Hepatocyte (in vitro differentiated cells): ENCODE measurements at regions not wholly inside any gene's neighbourhood (a gene's known extent, or its start where the extent isn't known, plus 50 kb on each side); places are given as distances from the start of the nearest gene placed in this dataset.

Source experiments
- DNase-seq: peaks from one replicate; pipeline ENCODE4 v3.0.0-alpha.2; 2016; ENCODE audit warnings: low spot score
- H2AFZ ChIP-seq: fragments of 200-600 bp; sonication (generic); 2 replicates; pipeline ENCODE4 v1.6.0; 2016; ENCODE audit warnings: antibody characterized with exemption, mild to moderate bottlenecking
- H3K27ac ChIP-seq: fragments of 200-600 bp; sonication (generic); 2 replicates; pipeline ENCODE4 v1.5.1; 2016; ENCODE audit warnings: mild to moderate bottlenecking
- H3K27me3 ChIP-seq: fragments of 200-600 bp; sonication (generic); 2 replicates; pipeline ENCODE4 v1.6.1; 2016
- H3K36me3 ChIP-seq: fragments of 200-600 bp; sonication (generic); replicated peaks from 2 replicates; pipeline ENCODE4 v1.5.1; 2016; ENCODE audit warnings: low read depth; ENCODE audit not compliant: insufficient read depth
- H3K4me1 ChIP-seq: fragments of 200-600 bp; sonication (generic); 2 replicates; pipeline ENCODE4 v1.5.1; 2016; ENCODE audit warnings: mild to moderate bottlenecking, moderate library complexity; ENCODE audit not compliant: insufficient read depth
- H3K4me2 ChIP-seq: fragments of 200-600 bp; sonication (generic); 2 replicates; pipeline ENCODE4 v1.6.0; 2016
- H3K4me3 ChIP-seq: fragments of 200-600 bp; sonication (generic); 2 replicates; pipeline ENCODE4 v1.5.1; 2016; ENCODE audit warnings: mild to moderate bottlenecking
- H3K79me2 ChIP-seq: fragments of 200-600 bp; sonication (generic); 2 replicates; pipeline ENCODE4 v1.6.0; 2017; ENCODE audit warnings: mild to moderate bottlenecking
- H3K9me2 ChIP-seq: fragments of 200-600 bp; sonication (generic); replicated peaks from 2 replicates; pipeline ENCODE4 v1.6.0; 2017; ENCODE audit warnings: mild to moderate bottlenecking; ENCODE audit not compliant: insufficient read depth
- H3K9me3 ChIP-seq: fragments of 200-600 bp; sonication (generic); 2 replicates; pipeline ENCODE4 v1.5.1; 2016; ENCODE audit warnings: low read depth, mild to moderate bottlenecking
- H4K20me1 ChIP-seq: fragments of 200-600 bp; sonication (generic); 2 replicates; pipeline ENCODE4 v1.6.0; 2016; ENCODE audit warnings: mild to moderate bottlenecking; ENCODE audit not compliant: insufficient read depth, poor library complexity, severe bottlenecking
- EZH2 ChIP-seq: fragments of 200-600 bp; sonication (generic); IDR thresholded peaks from 2 replicates; pipeline ENCODE4 v1.6.1; 2016; ENCODE audit warnings: antibody characterized with exemption, mild to moderate bottlenecking, borderline replicate concordance
- EZH2phosphoT487 ChIP-seq: fragments of 200-600 bp; sonication (generic); IDR thresholded peaks from one replicate; pipeline ENCODE4 v1.6.1; 2018; ENCODE audit warnings: antibody characterized with exemption, mild to moderate bottlenecking, low read depth, moderate library complexity; ENCODE audit not compliant: unreplicated experiment, severe bottlenecking
- WGBS: methylation state at CpG from one replicate; pipeline ENCODE4 v1.1.6; 2016; ENCODE audit warnings: low lambda C conversion rate; ENCODE audit errors: missing lambda C conversion rate; 5-methylcytosine and 5-hydroxymethylcytosine counted together
- TF ChIP-seq, protein P1 (sequence below): fragments of 200-600 bp; sonication (generic); IDR thresholded peaks from 2 replicates; pipeline ENCODE4 v1.5.1; 2016; ENCODE audit warnings: antibody characterized with exemption, mild to moderate bottlenecking; ENCODE audit not compliant: poor library complexity

DNA sequence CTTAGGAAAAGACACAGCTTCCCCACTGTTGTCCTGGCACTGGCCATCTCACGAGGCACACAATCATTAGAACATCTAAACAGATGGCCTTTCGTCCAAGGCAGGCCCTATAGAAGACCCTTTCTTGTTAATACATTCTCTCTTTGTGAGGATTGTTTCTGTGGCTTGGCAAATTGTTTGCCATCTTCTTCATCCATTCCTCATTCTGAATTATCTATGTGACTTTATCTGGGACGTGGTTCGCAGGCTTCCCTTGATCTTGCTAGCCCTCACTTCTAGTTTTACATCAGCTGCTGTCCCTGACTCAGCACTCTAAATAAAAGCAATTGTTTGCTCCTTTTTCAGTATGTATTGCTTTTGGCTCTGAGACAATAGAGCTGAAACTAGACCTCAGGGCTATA lies 101.1 kb upstream of the ZC3H11B start:
- no peaks in the 10 kb centered on the region for H3K36me3 ChIP-seq
- H3K4me3 ChIP-seq = no peak overlapping the region
- no peaks in the 10 kb centered on the region for H3K27me3 ChIP-seq
- no peak overlapping the region for H3K27ac ChIP-seq
- TF ChIP-seq EZH2 = no peak
- TF ChIP-seq, protein P1, sequence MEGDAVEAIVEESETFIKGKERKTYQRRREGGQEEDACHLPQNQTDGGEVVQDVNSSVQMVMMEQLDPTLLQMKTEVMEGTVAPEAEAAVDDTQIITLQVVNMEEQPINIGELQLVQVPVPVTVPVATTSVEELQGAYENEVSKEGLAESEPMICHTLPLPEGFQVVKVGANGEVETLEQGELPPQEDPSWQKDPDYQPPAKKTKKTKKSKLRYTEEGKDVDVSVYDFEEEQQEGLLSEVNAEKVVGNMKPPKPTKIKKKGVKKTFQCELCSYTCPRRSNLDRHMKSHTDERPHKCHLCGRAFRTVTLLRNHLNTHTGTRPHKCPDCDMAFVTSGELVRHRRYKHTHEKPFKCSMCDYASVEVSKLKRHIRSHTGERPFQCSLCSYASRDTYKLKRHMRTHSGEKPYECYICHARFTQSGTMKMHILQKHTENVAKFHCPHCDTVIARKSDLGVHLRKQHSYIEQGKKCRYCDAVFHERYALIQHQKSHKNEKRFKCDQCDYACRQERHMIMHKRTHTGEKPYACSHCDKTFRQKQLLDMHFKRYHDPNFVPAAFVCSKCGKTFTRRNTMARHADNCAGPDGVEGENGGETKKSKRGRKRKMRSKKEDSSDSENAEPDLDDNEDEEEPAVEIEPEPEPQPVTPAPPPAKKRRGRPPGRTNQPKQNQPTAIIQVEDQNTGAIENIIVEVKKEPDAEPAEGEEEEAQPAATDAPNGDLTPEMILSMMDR = no peak
- no peak for TF ChIP-seq EZH2phosphoT487
- no peaks in the 10 kb centered on the region for H3K4me1 ChIP-seq
- H3K4me2 ChIP-seq = no peak overlapping the region
- no peak overlapping the region for H2AFZ ChIP-seq
- no peaks in the 10 kb centered on the region for H3K9me3 ChIP-seq
- H3K9me2 ChIP-seq = no peaks in the 10 kb centered on the region
- DNase-seq = no peak
- H4K20me1 ChIP-seq = no peaks in the 10 kb centered on the region
- WGBS = 60% methylated on average over 4 of the region's 4 CpGs
- H3K79me2 ChIP-seq = no peaks in the 10 kb centered on the region

DNA sequence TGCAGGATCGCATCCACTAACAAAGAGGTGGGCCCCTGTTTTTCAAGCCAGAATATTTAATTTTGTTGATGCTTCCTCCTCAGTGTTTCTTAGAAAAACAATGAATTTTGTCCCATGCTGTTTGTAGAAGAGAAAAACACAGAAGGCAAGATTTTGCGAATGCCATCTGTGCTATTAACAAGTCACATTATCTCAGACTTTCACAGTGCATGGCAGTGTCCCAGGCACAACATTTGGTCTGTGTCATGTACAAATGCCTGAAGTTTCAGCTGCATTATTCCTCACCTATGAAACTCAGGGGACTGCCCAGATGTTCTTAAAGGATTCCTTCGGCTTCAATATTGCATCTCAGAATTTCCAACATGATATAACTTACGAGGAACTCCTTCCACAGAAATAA lies 99.6 kb upstream of the ZC3H11B start:
- H3K79me2 ChIP-seq = no peaks in the 10 kb centered on the region
- no peaks in the 10 kb centered on the region for H3K27me3 ChIP-seq
- H3K9me3 ChIP-seq = no peaks in the 10 kb centered on the region
- no peaks in the 10 kb centered on the region for H3K9me2 ChIP-seq
- no peaks in the 10 kb centered on the region for H4K20me1 ChIP-seq
- 90% methylated on average over 4 of the region's 4 CpGs for WGBS
- H3K36me3 ChIP-seq = no peaks in the 10 kb centered on the region
- H3K4me3 ChIP-seq = no peak overlapping the region
- TF ChIP-seq, protein P1 = no peak
- no peak for TF ChIP-seq EZH2
- no peak for TF ChIP-seq EZH2phosphoT487
- DNase-seq = no peak
- no peak overlapping the region for H3K27ac ChIP-seq
- no peaks in the 10 kb centered on the region for H3K4me1 ChIP-seq
- no peak overlapping the region for H3K4me2 ChIP-seq
- no peak overlapping the region for H2AFZ ChIP-seq

DNA sequence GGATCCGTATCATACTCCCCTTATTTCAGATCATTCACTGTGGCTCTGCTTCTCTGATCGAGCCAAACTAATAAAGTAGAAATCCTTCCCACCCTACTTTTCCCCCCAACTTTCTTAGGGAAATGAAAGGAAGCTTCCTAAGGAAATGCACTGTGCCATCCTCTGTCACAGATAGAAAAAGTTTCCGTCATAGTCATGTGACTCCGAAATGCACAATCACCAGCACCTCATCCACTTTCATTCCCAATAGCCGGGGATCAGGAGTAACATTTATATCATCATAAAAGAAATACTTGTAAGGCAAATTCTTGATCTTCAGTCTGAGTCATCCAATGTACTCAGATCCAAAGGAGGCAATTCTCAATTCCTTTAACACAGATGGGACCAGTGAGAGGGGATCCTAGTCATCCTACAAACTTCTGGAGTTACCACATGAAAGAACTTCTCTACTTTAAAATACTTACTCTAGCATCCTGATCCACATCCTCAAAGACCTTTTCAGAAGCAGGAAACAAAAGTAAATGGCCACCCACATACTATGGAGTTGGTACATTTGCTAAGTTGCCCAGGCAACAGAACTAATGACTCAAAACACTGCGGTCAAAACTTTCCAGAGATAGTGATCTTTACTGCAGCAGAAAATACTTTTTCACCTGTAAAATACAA lies 97.8 kb upstream of the ZC3H11B start:
- WGBS = 86% methylated on average over 6 of the region's 6 CpGs
- DNase-seq = no peak

More for the DNA sequence above, 97.8 kb upstream of the ZC3H11B start:
- H3K9me3 ChIP-seq = no peaks in the 10 kb centered on the region
- no peaks in the 10 kb centered on the region for H3K9me2 ChIP-seq
- H3K4me3 ChIP-seq = no peak overlapping the region
- no peaks in the 10 kb centered on the region for H3K36me3 ChIP-seq
- no peaks in the 10 kb centered on the region for H3K79me2 ChIP-seq
- no peak overlapping the region for H3K4me2 ChIP-seq
- no peaks in the 10 kb centered on the region for H3K27me3 ChIP-seq
- no peak overlapping the region for H3K27ac ChIP-seq
- H4K20me1 ChIP-seq = no peaks in the 10 kb centered on the region
- no peak for TF ChIP-seq EZH2
- TF ChIP-seq, protein P1 = no peak
- TF ChIP-seq EZH2phosphoT487 = no peak
- no peak overlapping the region for H2AFZ ChIP-seq
- no peaks in the 10 kb centered on the region for H3K4me1 ChIP-seq
